ENCODE measurements at regions not wholly inside any gene's neighbourhood (a gene's known extent, or its start where the extent isn't known, plus 50 kb on each side); places are given as distances from the start of the nearest gene placed in this dataset.

DNA sequence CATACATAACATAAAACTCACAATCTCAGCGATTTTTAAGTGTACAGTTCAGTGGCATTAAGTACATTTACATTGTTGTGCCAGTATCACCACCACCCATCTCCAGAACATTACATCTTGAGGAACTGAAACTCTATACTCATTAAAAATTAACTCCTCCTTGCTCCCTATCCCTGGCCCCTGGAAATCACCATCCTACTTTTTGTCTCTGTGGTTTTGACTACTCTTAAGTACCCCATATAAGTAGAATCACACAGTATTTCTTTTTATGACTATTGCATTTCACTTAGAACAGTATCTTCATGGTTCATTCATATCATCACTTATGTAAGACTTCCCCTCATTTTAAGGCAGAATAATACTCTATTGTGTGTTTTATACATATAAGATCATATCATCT, 1108.1 kb downstream of the GRIK2 start:
- Histone ChIP-seq H3K4me1 (ENCODE audit: insufficient read depth, low read length, severe bottlenecking) (no peaks in the 10 kb centered on the region), H4K20me1 (ENCODE audit: insufficient read depth, low read length) (no peaks in the 10 kb centered on the region), H3F3A (ENCODE audit: insufficient read depth, low read length) (no peaks in the 10 kb centered on the region), H3K9me2 (ENCODE audit: low read depth, low read length) (no peaks in the 10 kb centered on the region), H3K27me3 (ENCODE audit: insufficient read depth, low read length) (no peaks in the 10 kb centered on the region), H3K36me3 (ENCODE audit: insufficient read depth, low read length) (no peaks in the 10 kb centered on the region), H3K9ac (ENCODE audit: low read length) (no peak overlapping the region), H3K4me3 (ENCODE audit: low read depth, low read length, poor library complexity, severe bottlenecking) (no peak overlapping the region), H3K9me3 (ENCODE audit: low read length) (no peaks in the 10 kb centered on the region), H3K4me2 (ENCODE audit: low read length) (no peak overlapping the region), H3K79me2 (ENCODE audit: insufficient read depth, low read length) (no peaks in the 10 kb centered on the region), H3K27ac (ENCODE audit: low read depth, low read length, poor library complexity, severe bottlenecking) (no peak overlapping the region), H2AFZ (ENCODE audit: low read length) (no peak overlapping the region)
- TF ChIP-seq, protein P1, sequence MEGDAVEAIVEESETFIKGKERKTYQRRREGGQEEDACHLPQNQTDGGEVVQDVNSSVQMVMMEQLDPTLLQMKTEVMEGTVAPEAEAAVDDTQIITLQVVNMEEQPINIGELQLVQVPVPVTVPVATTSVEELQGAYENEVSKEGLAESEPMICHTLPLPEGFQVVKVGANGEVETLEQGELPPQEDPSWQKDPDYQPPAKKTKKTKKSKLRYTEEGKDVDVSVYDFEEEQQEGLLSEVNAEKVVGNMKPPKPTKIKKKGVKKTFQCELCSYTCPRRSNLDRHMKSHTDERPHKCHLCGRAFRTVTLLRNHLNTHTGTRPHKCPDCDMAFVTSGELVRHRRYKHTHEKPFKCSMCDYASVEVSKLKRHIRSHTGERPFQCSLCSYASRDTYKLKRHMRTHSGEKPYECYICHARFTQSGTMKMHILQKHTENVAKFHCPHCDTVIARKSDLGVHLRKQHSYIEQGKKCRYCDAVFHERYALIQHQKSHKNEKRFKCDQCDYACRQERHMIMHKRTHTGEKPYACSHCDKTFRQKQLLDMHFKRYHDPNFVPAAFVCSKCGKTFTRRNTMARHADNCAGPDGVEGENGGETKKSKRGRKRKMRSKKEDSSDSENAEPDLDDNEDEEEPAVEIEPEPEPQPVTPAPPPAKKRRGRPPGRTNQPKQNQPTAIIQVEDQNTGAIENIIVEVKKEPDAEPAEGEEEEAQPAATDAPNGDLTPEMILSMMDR (IDR thresholded peaks at IDR 0.05; ENCODE audit: low read length) = no peak

DNA sequence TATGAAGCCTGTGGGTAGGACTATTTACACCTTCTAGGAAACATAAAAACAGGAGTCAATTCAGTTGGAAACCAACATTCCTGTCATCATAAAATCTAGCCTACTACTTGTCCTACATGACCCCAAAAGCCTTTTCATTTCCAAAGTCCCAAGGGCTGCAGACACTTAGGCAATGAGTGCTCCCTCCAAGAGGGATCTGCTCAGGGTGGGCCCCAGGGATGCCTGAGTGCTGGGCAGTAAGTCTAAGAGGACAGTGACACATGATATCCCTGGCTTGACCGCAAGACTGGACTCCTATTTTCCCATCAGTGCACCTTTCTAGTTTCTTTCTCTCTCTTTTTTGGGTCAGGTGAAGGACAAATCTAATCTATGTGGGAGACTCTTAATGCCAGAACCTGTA, 1101.3 kb downstream of the GRIK2 start:
- H3F3A ChIP-seq (ENCODE audit: insufficient read depth, low read length) = no peaks in the 10 kb centered on the region

DNA sequence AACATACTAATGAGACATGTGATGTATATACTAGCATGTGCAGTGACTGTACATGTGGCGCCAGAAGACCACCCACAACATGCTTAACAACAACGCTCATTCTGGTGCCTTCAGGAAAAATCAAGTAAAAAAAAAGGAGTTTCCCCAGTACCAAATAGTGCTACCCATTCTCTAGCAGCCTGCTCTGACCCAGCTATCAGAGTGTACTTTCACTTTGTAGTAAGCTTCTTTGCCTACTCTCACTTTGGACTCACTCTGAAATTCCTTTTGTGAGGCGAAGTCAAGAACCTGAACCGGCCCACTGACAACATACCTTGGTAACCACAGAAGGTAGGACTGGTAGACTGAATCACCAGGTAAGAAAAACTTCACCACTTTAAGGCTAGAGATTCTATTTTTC, 1100.0 kb downstream of the GRIK2 start:
- H4K20me1 ChIP-seq (ENCODE audit: insufficient read depth, low read length) = no peaks in the 10 kb centered on the region
- H3K27me3 ChIP-seq (ENCODE audit: insufficient read depth, low read length) = no peaks in the 10 kb centered on the region
- no peaks in the 10 kb centered on the region for H3K36me3 ChIP-seq (ENCODE audit: insufficient read depth, low read length)
- no peak overlapping the region for H2AFZ ChIP-seq (ENCODE audit: low read length)
- H3K79me2 ChIP-seq (ENCODE audit: insufficient read depth, low read length) = no peaks in the 10 kb centered on the region
- TF ChIP-seq, protein P1 (IDR thresholded peaks at IDR 0.05; ENCODE audit: low read length) = no peak
- TF ChIP-seq EZH2 (IDR thresholded peaks at IDR 0.05; ENCODE audit: borderline replicate concordance, low read length) = no peak
- no peak overlapping the region for H3K9ac ChIP-seq (ENCODE audit: low read length)
- H3K27ac ChIP-seq (ENCODE audit: low read depth, low read length, poor library complexity, severe bottlenecking) = no peak overlapping the region
- H3K4me2 ChIP-seq (ENCODE audit: low read length) = no peak overlapping the region
- H3F3A ChIP-seq (ENCODE audit: insufficient read depth, low read length) = no peaks in the 10 kb centered on the region
- no peaks in the 10 kb centered on the region for H3K9me3 ChIP-seq (ENCODE audit: low read length)
- no peak overlapping the region for H3K4me3 ChIP-seq (ENCODE audit: low read depth, low read length, poor library complexity, severe bottlenecking)
- H3K9me2 ChIP-seq (ENCODE audit: low read depth, low read length) = no peaks in the 10 kb centered on the region
- no peaks in the 10 kb centered on the region for H3K4me1 ChIP-seq (ENCODE audit: insufficient read depth, low read length, severe bottlenecking)

More for the DNA sequence above, 1101.3 kb downstream of the GRIK2 start:
- H3K9ac ChIP-seq (ENCODE audit: low read length) = no peak overlapping the region
- no peaks in the 10 kb centered on the region for H3K27me3 ChIP-seq (ENCODE audit: insufficient read depth, low read length)
- no peaks in the 10 kb centered on the region for H3K9me2 ChIP-seq (ENCODE audit: low read depth, low read length)
- H3K4me2 ChIP-seq (ENCODE audit: low read length) = no peak overlapping the region
- no peaks in the 10 kb centered on the region for H3K4me1 ChIP-seq (ENCODE audit: insufficient read depth, low read length, severe bottlenecking)
- TF ChIP-seq, protein P1 (IDR thresholded peaks at IDR 0.05; ENCODE audit: low read length) = no peak
- TF ChIP-seq EZH2 (IDR thresholded peaks at IDR 0.05; ENCODE audit: borderline replicate concordance, low read length) = no peak
- no peak overlapping the region for H2AFZ ChIP-seq (ENCODE audit: low read length)
- H3K36me3 ChIP-seq (ENCODE audit: insufficient read depth, low read length) = no peaks in the 10 kb centered on the region
- H3K27ac ChIP-seq (ENCODE audit: low read depth, low read length, poor library complexity, severe bottlenecking) = no peak overlapping the region
- no peaks in the 10 kb centered on the region for H3K9me3 ChIP-seq (ENCODE audit: low read length)
- no peaks in the 10 kb centered on the region for H3K79me2 ChIP-seq (ENCODE audit: insufficient read depth, low read length)
- H4K20me1 ChIP-seq (ENCODE audit: insufficient read depth, low read length) = no peaks in the 10 kb centered on the region
- no peak overlapping the region for H3K4me3 ChIP-seq (ENCODE audit: low read depth, low read length, poor library complexity, severe bottlenecking)

All from OCI-LY1 (cell line).